Smooth muscle cell (in vitro differentiated cells): ENCODE measurements at regions not wholly inside any gene's neighbourhood (a gene's known extent, or its start where the extent isn't known, plus 50 kb on each side); places are given as distances from the start of the nearest gene placed in this dataset.

Experiments used
- DNase-seq: peaks from one replicate; lab custom pipeline; 2025; ENCODE audit not compliant: unreplicated experiment; lab: John Stamatoyannopoulos, UW
- H2AFZ ChIP-seq: fragments of 200-600 bp; sonication (generic); 2 replicates; pipeline ENCODE4 v1.6.0; 2016; ENCODE audit warnings: antibody characterized with exemption, low read depth, mild to moderate bottlenecking
- H3F3A ChIP-seq: fragments of 200-600 bp; sonication (generic); 2 replicates; pipeline ENCODE4 v1.6.0; 2017; ENCODE audit warnings: antibody characterized with exemption, low read depth
- H3K27ac ChIP-seq: fragments of 200-600 bp; sonication (generic); 2 replicates; pipeline ENCODE4 v1.5.1; 2016; ENCODE audit warnings: low read depth, mild to moderate bottlenecking
- H3K27me3 ChIP-seq: fragments of 200-600 bp; sonication (generic); 2 replicates; pipeline ENCODE4 v1.6.1; 2016; ENCODE audit warnings: low read depth, mild to moderate bottlenecking
- H3K36me3 ChIP-seq: fragments of 200-600 bp; sonication (generic); 2 replicates; pipeline ENCODE4 v1.5.1; 2016; ENCODE audit warnings: low read depth
- H3K4me1 ChIP-seq: fragments of 200-600 bp; sonication (generic); 2 replicates; pipeline ENCODE4 v1.5.1; 2016; ENCODE audit warnings: low read depth
- H3K4me2 ChIP-seq: fragments of 200-600 bp; sonication (generic); 2 replicates; pipeline ENCODE4 v1.6.0; 2016; ENCODE audit warnings: mild to moderate bottlenecking
- H3K4me3 ChIP-seq: fragments of 200-600 bp; sonication (generic); 2 replicates; pipeline ENCODE4 v1.5.1; 2016; ENCODE audit warnings: mild to moderate bottlenecking
- H3K79me2 ChIP-seq: fragments of 200-600 bp; sonication (generic); 2 replicates; pipeline ENCODE4 v1.6.0; 2016; ENCODE audit warnings: low read depth, mild to moderate bottlenecking
- H3K9ac ChIP-seq: fragments of 200-600 bp; sonication (generic); 2 replicates; pipeline ENCODE4 v1.6.0; 2016; ENCODE audit warnings: low read depth
- H3K9me3 ChIP-seq: fragments of 200-600 bp; sonication (generic); replicated peaks from 2 replicates; pipeline ENCODE4 v1.5.1; 2016; ENCODE audit warnings: low read depth
- H4K20me1 ChIP-seq: fragments of 200-600 bp; sonication (generic); 2 replicates; pipeline ENCODE4 v1.6.0; 2016; ENCODE audit warnings: low read depth
- CTCF ChIP-seq: fragments of 200-600 bp; sonication (generic); IDR thresholded peaks from 2 replicates; pipeline ENCODE4 v1.5.1; 2017; ENCODE audit warnings: borderline replicate concordance, mild to moderate bottlenecking, antibody characterized with exemption; ENCODE audit not compliant: insufficient read depth, poor library complexity, severe bottlenecking
- WGBS: methylation state at CpG from one replicate; pipeline ENCODE4 v1.1.7; 2016; ENCODE audit warnings: low lambda C conversion rate; 5-methylcytosine and 5-hydroxymethylcytosine counted together

- Histone ChIP-seq H3K79me2 (no peaks in the 10 kb centered on the region), H3K27ac (no peak overlapping the region), H3K27me3 (peaks cover 17% of the 10 kb centered on the region), H2AFZ (no peak overlapping the region), H3K36me3 (no peaks in the 10 kb centered on the region), H3K9me3 (no peaks in the 10 kb centered on the region), H3F3A (no peaks in the 10 kb centered on the region), H3K4me2 (no peak overlapping the region), H3K9ac (no peak overlapping the region), H3K4me3 (no peak overlapping the region), H4K20me1 (no peaks in the 10 kb centered on the region), H3K4me1 (no peaks in the 10 kb centered on the region)
- no peak for TF ChIP-seq CTCF
- WGBS = 90% methylated on average over 16 of the region's 16 CpGs
- no peak for DNase-seq
Measured at GRCh38 chr22:48250286-48250895, 1487.9 kb downstream of the TBC1D22A start.

- Histone ChIP-seq H3K4me3 (no peak overlapping the region), H3K9me3 (no peaks in the 10 kb centered on the region), H2AFZ (no peak overlapping the region), H3K27ac (no peak overlapping the region), H3K4me2 (no peak overlapping the region), H4K20me1 (no peaks in the 10 kb centered on the region), H3K9ac (no peak overlapping the region), H3K36me3 (no peaks in the 10 kb centered on the region), H3K4me1 (no peaks in the 10 kb centered on the region), H3K79me2 (no peaks in the 10 kb centered on the region), H3F3A (no peaks in the 10 kb centered on the region), H3K27me3 (peaks cover 17% of the 10 kb centered on the region)
- no peak for TF ChIP-seq CTCF
- 85% methylated on average over 7 of the region's 7 CpGs for WGBS
- no peak for DNase-seq
Measured at GRCh38 chr22:48249713-48250268, 1487.3 kb downstream of the TBC1D22A start.

GRCh38 chr22:48248901-48249455, 1486.5 kb downstream of the TBC1D22A start:
- no peak overlapping the region for H3K27ac ChIP-seq
- DNase-seq = no peak
- peaks cover 17% of the 10 kb centered on the region for H3K27me3 ChIP-seq
- no peak for TF ChIP-seq CTCF
- H3F3A ChIP-seq = no peaks in the 10 kb centered on the region
- no peak overlapping the region for H2AFZ ChIP-seq
- no peaks in the 10 kb centered on the region for H3K9me3 ChIP-seq
- no peaks in the 10 kb centered on the region for H3K4me1 ChIP-seq
- H4K20me1 ChIP-seq = no peaks in the 10 kb centered on the region
- H3K9ac ChIP-seq = no peak overlapping the region
- no peak overlapping the region for H3K4me2 ChIP-seq
- 91% methylated on average over 9 of the region's 12 CpGs for WGBS
- H3K36me3 ChIP-seq = no peaks in the 10 kb centered on the region
- H3K4me3 ChIP-seq = no peak overlapping the region
- H3K79me2 ChIP-seq = no peaks in the 10 kb centered on the region

GRCh38 chr22:48247829-48248228, 1485.4 kb downstream of the TBC1D22A start:
- WGBS = 86% methylated on average over 7 of the region's 7 CpGs
- no peak for DNase-seq
- H3K9me3 ChIP-seq = no peaks in the 10 kb centered on the region
- no peak overlapping the region for H3K4me2 ChIP-seq
- no peaks in the 10 kb centered on the region for H3K4me1 ChIP-seq
- H3K27ac ChIP-seq = no peak overlapping the region
- no peak overlapping the region for H3K9ac ChIP-seq
- no peaks in the 10 kb centered on the region for H3K79me2 ChIP-seq
- no peaks in the 10 kb centered on the region for H3F3A ChIP-seq
- no peaks in the 10 kb centered on the region for H3K36me3 ChIP-seq
- no peak for TF ChIP-seq CTCF
- peaks cover 12% of the 10 kb centered on the region for H3K27me3 ChIP-seq
- H2AFZ ChIP-seq = no peak overlapping the region
- H4K20me1 ChIP-seq = no peaks in the 10 kb centered on the region
- H3K4me3 ChIP-seq = no peak overlapping the region
